Lung (tissue), 11 donors: ENCODE measurements at regions not wholly inside any gene's neighbourhood (a gene's known extent, or its start where the extent isn't known, plus 50 kb on each side); places are given as distances from the start of the nearest gene placed in this dataset.
A peak's percentile ranks its signal among the peaks of the same experiment; 100 is the strongest.
"Not testable (repeated sequence)": the region's sequence is repeated elsewhere in the genome, so short reads cannot be mapped to it uniquely, and the experiment has no call there.

Experiments used
- ATAC-seq: fragments of 200-7000 bp; cut with Tn5 transposase; one replicate; pipeline ENCODE4 v1.9.1; 2020; ENCODE audit warnings: moderate number of reproducible peaks; ENCODE audit not compliant: insufficient read depth, low FRiP score
- DNase-seq, 3 donors: peaks; one replicate each; pipeline ENCODE4 v3.0.0-alpha.2; 2013 to 2017
- H3K27ac ChIP-seq, 2 donors: one replicate each; pipeline ENCODE4 v1.5.1; 2013; ENCODE audit warnings: mild to moderate bottlenecking in 2 of 2, moderate library complexity in 2 of 2, control low read depth in 1 of 2, inconsistent platforms in 1 of 2, low read depth in 1 of 2, low read length in 1 of 2
- H3K27me3 ChIP-seq, 3 donors: one replicate each; pipeline ENCODE4 v1.5.1; 2013; ENCODE audit warnings: low read length in 2 of 3; ENCODE audit not compliant: control insufficient read depth in 3 of 3, insufficient read depth in 3 of 3
- H3K36me3 ChIP-seq, 4 donors: one replicate each; pipeline ENCODE4 v1.5.1; 2013; ENCODE audit warnings: low read length in 4 of 4, mild to moderate bottlenecking in 1 of 4, moderate library complexity in 1 of 4; ENCODE audit not compliant: control insufficient read depth in 4 of 4, insufficient read depth in 4 of 4
- H3K4me1 ChIP-seq, 5 donors: one replicate each; pipeline ENCODE4 v1.5.1; 2013; ENCODE audit warnings: low read length in 5 of 5, mild to moderate bottlenecking in 2 of 5, moderate library complexity in 1 of 5; ENCODE audit not compliant: control insufficient read depth in 5 of 5, insufficient read depth in 5 of 5
- H3K4me3 ChIP-seq: one replicate; pipeline ENCODE4 v1.5.1; 2013; ENCODE audit warnings: mild to moderate bottlenecking, control low read depth, moderate library complexity
- H3K9ac ChIP-seq, 2 donors: one replicate each; pipeline ENCODE4 v1.5.1; 2013; ENCODE audit warnings: low read length in 2 of 2, control low read depth in 1 of 2; ENCODE audit not compliant: insufficient read depth in 1 of 2
- H3K9me3 ChIP-seq, 4 donors: one replicate each; pipeline ENCODE4 v1.5.1; 2013; ENCODE audit warnings: low read length in 3 of 4, mild to moderate bottlenecking in 1 of 4, moderate library complexity in 1 of 4; ENCODE audit not compliant: control insufficient read depth in 4 of 4, insufficient read depth in 3 of 4
- CTCF ChIP-seq: IDR thresholded peaks from 2 replicates; pipeline ENCODE4 v1.5.1; 2012; ENCODE audit warnings: mild to moderate bottlenecking; ENCODE audit errors: control extremely low read depth, extremely low read depth
- WGBS, 2 donors: extraction: QIAGEN DNeasy Blood & Tissue Kit; methylation state at CpG; one replicate each; pipeline ENCODE4 v1.1.7; 2013; 5-methylcytosine and 5-hydroxymethylcytosine counted together
- donor health status: control.
- donor health status: control.
- donor health status: Bipolar disorder and iron deficiency.
- donor health status: healthy.
- donor health status: DM: yes; HTN: yes; CAD: no.

GRCh38 chr6:28615616-28615954 lies 89.9 kb downstream of the GPX5 start:
- Histone ChIP-seq H3K27me3 (peaks cover 0 to 8% (median 8%) of the 10 kb centered on the region in 3 donors), H3K9me3 (peaks cover 0 to 10% (median 0%) of the 10 kb centered on the region in 4 donors), H3K27ac (no peak overlapping the region), H3K9ac (no peak overlapping the region), H3K4me3 (no peak overlapping the region), H3K4me1 (no peaks in the 10 kb centered on the region), H3K36me3 (no peaks in the 10 kb centered on the region)
- no peak for TF ChIP-seq CTCF
- no peak for DNase-seq
- no peak for ATAC-seq
- 80 to 90% methylated on average over 7 of the region's 7 CpGs for WGBS, 2 donors

GRCh38 chr6:28615955-28616747 lies 90.5 kb downstream of the GPX5 start:
- Histone ChIP-seq H3K36me3 (no peaks in the 10 kb centered on the region), H3K4me3 (no peak overlapping the region), H3K27ac (no peak overlapping the region), H3K9ac (no peak overlapping the region), H3K4me1 (no peaks in the 10 kb centered on the region), H3K27me3 (peaks cover 0 to 8% (median 8%) of the 10 kb centered on the region in 3 donors), H3K9me3 (peaks cover 0 to 10% (median 0%) of the 10 kb centered on the region in 4 donors)
- ATAC-seq (no peak), DNase-seq (peak in 1 of 3 donors; percentile 22)
- no peak for TF ChIP-seq CTCF
- 23 to 31% methylated on average over 52 of the region's 52 CpGs for WGBS, 2 donors

- H3K27ac ChIP-seq: no peak overlapping the region
- ATAC-seq: no peak
- DNase-seq: no peak
- H3K4me1 ChIP-seq: no peaks in the 10 kb centered on the region
- H3K9me3 ChIP-seq: peaks cover 0 to 10% (median 0%) of the 10 kb centered on the region in 4 donors
- TF ChIP-seq CTCF: no peak
- H3K4me3 ChIP-seq: no peak overlapping the region
- H3K27me3 ChIP-seq: peaks cover 0 to 8% (median 6%) of the 10 kb centered on the region in 3 donors
- H3K9ac ChIP-seq: no peak overlapping the region
- no peaks in the 10 kb centered on the region for H3K36me3 ChIP-seq
Observed at GRCh38 chr6:28618898-28619555, 93.3 kb downstream of the GPX5 start.

- 16 to 44% methylated on average over 19 to 21 of the region's 22 CpGs for WGBS, 2 donors
- H3K4me1 ChIP-seq, ATAC-seq, H3K36me3 ChIP-seq, H3K9me3 ChIP-seq, H3K27ac ChIP-seq, DNase-seq, H3K27me3 ChIP-seq, H3K9ac ChIP-seq, H3K4me3 ChIP-seq: not testable (repeated sequence)
Observed at GRCh38 chr6:28621268-28621667, 95.6 kb downstream of the GPX5 start.

- DNase-seq, H3K4me1 ChIP-seq, H3K9me3 ChIP-seq, H3K36me3 ChIP-seq, H3K4me3 ChIP-seq, H3K27ac ChIP-seq, H3K9ac ChIP-seq, H3K27me3 ChIP-seq, ATAC-seq: not testable (repeated sequence)
- 90 to 93% methylated on average over 3 of the region's 3 CpGs for WGBS, 2 donors
Observed at GRCh38 chr6:28623242-28623641, 97.6 kb downstream of the GPX5 start.

- WGBS, 2 donors: 25 to 70% methylated on average over 2 of the region's 2 CpGs
- H3K9ac ChIP-seq, H3K27ac ChIP-seq, H3K4me1 ChIP-seq, H3K27me3 ChIP-seq, H3K36me3 ChIP-seq, H3K4me3 ChIP-seq, ATAC-seq, H3K9me3 ChIP-seq, DNase-seq: not testable (repeated sequence)
Observed at GRCh38 chr6:28626386-28626785, 100.7 kb downstream of the GPX5 start.
